ENCODE measurements at regions not wholly inside any gene's neighbourhood (a gene's known extent, or its start where the extent isn't known, plus 50 kb on each side); places are given as distances from the start of the nearest gene placed in this dataset.
"Not testable (repeated sequence)": the region's sequence is repeated elsewhere in the genome, so short reads cannot be mapped to it uniquely, and the experiment has no call there.

- H3K9me3 ChIP-seq (ENCODE audit: low read length), result no peaks in the 10 kb centered on the region
- no peaks in the 10 kb centered on the region for H3K27me3 ChIP-seq (ENCODE audit: control insufficient read depth in 1 of 2, insufficient read depth in 2 of 2, low read length in 2 of 2)
- H3K27ac ChIP-seq (ENCODE audit: low read depth, low read length), result no peak overlapping the region
- H3K36me3 ChIP-seq (ENCODE audit: insufficient read depth, low read length), result no peaks in the 10 kb centered on the region
- H3K4me3 ChIP-seq (ENCODE audit: low read depth in 1 of 2, low read length in 2 of 2), result no peak overlapping the region
- H3K9ac ChIP-seq (ENCODE audit: low read length), result no peak overlapping the region
- H3K4me1 ChIP-seq (ENCODE audit: insufficient read depth, low read length), result no peaks in the 10 kb centered on the region
These were observed 364.3 kb downstream of the SHANK2 start for GRCh38 chr11:70888061-70888460.

GRCh38 chr11:70889411-70889810 is 363.0 kb downstream of the SHANK2 start:
- H3K9me3 ChIP-seq (ENCODE audit: low read length), result no peaks in the 10 kb centered on the region
- H3K4me1 ChIP-seq (ENCODE audit: insufficient read depth, low read length), result no peaks in the 10 kb centered on the region
- no peaks in the 10 kb centered on the region for H3K36me3 ChIP-seq (ENCODE audit: insufficient read depth, low read length)
- no peaks in the 10 kb centered on the region for H3K27me3 ChIP-seq (ENCODE audit: control insufficient read depth in 1 of 2, insufficient read depth in 2 of 2, low read length in 2 of 2)
- no peak overlapping the region for H3K27ac ChIP-seq (ENCODE audit: low read depth, low read length)
- no peak overlapping the region for H3K4me3 ChIP-seq (ENCODE audit: low read depth in 1 of 2, low read length in 2 of 2)
- no peak overlapping the region for H3K9ac ChIP-seq (ENCODE audit: low read length)

- no peaks in the 10 kb centered on the region for H3K27me3 ChIP-seq (ENCODE audit: control insufficient read depth in 1 of 2, insufficient read depth in 2 of 2, low read length in 2 of 2)
- H3K4me3 ChIP-seq (ENCODE audit: low read depth in 1 of 2, low read length in 2 of 2), result no peak overlapping the region
- H3K9me3 ChIP-seq (ENCODE audit: low read length), result no peaks in the 10 kb centered on the region
- H3K4me1 ChIP-seq (ENCODE audit: insufficient read depth, low read length), result no peaks in the 10 kb centered on the region
- no peak overlapping the region for H3K9ac ChIP-seq (ENCODE audit: low read length)
- no peaks in the 10 kb centered on the region for H3K36me3 ChIP-seq (ENCODE audit: insufficient read depth, low read length)
- H3K27ac ChIP-seq (ENCODE audit: low read depth, low read length), result no peak overlapping the region
These were observed 360.5 kb downstream of the SHANK2 start for GRCh38 chr11:70891844-70892380.

- H3K9me3 ChIP-seq (ENCODE audit: low read length), result no peaks in the 10 kb centered on the region
- H3K9ac ChIP-seq (ENCODE audit: low read length), result no peak overlapping the region
- no peaks in the 10 kb centered on the region for H3K36me3 ChIP-seq (ENCODE audit: insufficient read depth, low read length)
- no peak overlapping the region for H3K27ac ChIP-seq (ENCODE audit: low read depth, low read length)
- no peaks in the 10 kb centered on the region for H3K27me3 ChIP-seq (ENCODE audit: control insufficient read depth in 1 of 2, insufficient read depth in 2 of 2, low read length in 2 of 2)
- H3K4me1 ChIP-seq (ENCODE audit: insufficient read depth, low read length), result no peaks in the 10 kb centered on the region
- H3K4me3 ChIP-seq (ENCODE audit: low read depth in 1 of 2, low read length in 2 of 2), result no peak overlapping the region
These were observed 359.5 kb downstream of the SHANK2 start for GRCh38 chr11:70892889-70893288.

- H3K4me3 ChIP-seq (ENCODE audit: low read depth in 1 of 2, low read length in 2 of 2), result no peak overlapping the region
- H3K9me3 ChIP-seq (ENCODE audit: low read length), result no peaks in the 10 kb centered on the region
- no peak overlapping the region for H3K9ac ChIP-seq (ENCODE audit: low read length)
- no peaks in the 10 kb centered on the region for H3K36me3 ChIP-seq (ENCODE audit: insufficient read depth, low read length)
- H3K27me3 ChIP-seq (ENCODE audit: control insufficient read depth in 1 of 2, insufficient read depth in 2 of 2, low read length in 2 of 2), result no peaks in the 10 kb centered on the region
- H3K27ac ChIP-seq (ENCODE audit: low read depth, low read length), result no peak overlapping the region
- H3K4me1 ChIP-seq (ENCODE audit: insufficient read depth, low read length), result no peaks in the 10 kb centered on the region
These were observed 357.6 kb downstream of the SHANK2 start for GRCh38 chr11:70894566-70895365.

- Histone ChIP-seq H3K4me1 (ENCODE audit: insufficient read depth, low read length) (peaks cover under 1% of the 10 kb centered on the region), H3K4me3 (ENCODE audit: low read depth in 1 of 2, low read length in 2 of 2) (no peak overlapping the region), H3K27ac (ENCODE audit: low read depth, low read length) (no peak overlapping the region), H3K36me3 (ENCODE audit: insufficient read depth, low read length) (no peaks in the 10 kb centered on the region), H3K9me3 (ENCODE audit: low read length) (no peaks in the 10 kb centered on the region), H3K9ac (ENCODE audit: low read length) (no peak overlapping the region), H3K27me3 (ENCODE audit: control insufficient read depth in 1 of 2, insufficient read depth in 2 of 2, low read length in 2 of 2) (no peaks in the 10 kb centered on the region)
These were observed 357.1 kb downstream of the SHANK2 start for GRCh38 chr11:70895366-70895670.

- H3K4me1 ChIP-seq (ENCODE audit: insufficient read depth, low read length), result peaks cover 20% of the 10 kb centered on the region
- no peak overlapping the region for H3K9ac ChIP-seq (ENCODE audit: low read length)
- H3K4me3 ChIP-seq (ENCODE audit: low read depth in 1 of 2, low read length in 2 of 2), result no peak overlapping the region
- H3K9me3 ChIP-seq (ENCODE audit: low read length), result no peaks in the 10 kb centered on the region
- no peaks in the 10 kb centered on the region for H3K36me3 ChIP-seq (ENCODE audit: insufficient read depth, low read length)
- H3K27ac ChIP-seq (ENCODE audit: low read depth, low read length), result no peak overlapping the region
- no peaks in the 10 kb centered on the region for H3K27me3 ChIP-seq (ENCODE audit: control insufficient read depth in 1 of 2, insufficient read depth in 2 of 2, low read length in 2 of 2)
These were observed 354.9 kb downstream of the SHANK2 start for GRCh38 chr11:70897429-70897828.

- Histone ChIP-seq H3K4me3 (ENCODE audit: low read depth in 1 of 2, low read length in 2 of 2) (no peak overlapping the region), H3K4me1 (ENCODE audit: insufficient read depth, low read length) (peaks cover 23% of the 10 kb centered on the region), H3K27me3 (ENCODE audit: control insufficient read depth in 1 of 2, insufficient read depth in 2 of 2, low read length in 2 of 2) (no peaks in the 10 kb centered on the region), H3K27ac (ENCODE audit: low read depth, low read length) (no peak overlapping the region), H3K9me3 (ENCODE audit: low read length) (no peaks in the 10 kb centered on the region), H3K9ac (ENCODE audit: low read length) (no peak overlapping the region), H3K36me3 (ENCODE audit: insufficient read depth, low read length) (no peaks in the 10 kb centered on the region)
These were observed 352.8 kb downstream of the SHANK2 start for GRCh38 chr11:70899616-70900015.

- no peak overlapping the region for H3K4me3 ChIP-seq (ENCODE audit: low read depth in 1 of 2, low read length in 2 of 2)
- peak overlapping the region; percentile 69 for H3K27ac ChIP-seq (ENCODE audit: low read depth, low read length)
- H3K9ac ChIP-seq (ENCODE audit: low read length), result no peak overlapping the region
These were observed 351.8 kb downstream of the SHANK2 start for GRCh38 chr11:70900540-70900939.

GRCh38 chr11:70901951-70902521 is 350.3 kb downstream of the SHANK2 start:
- peak overlapping the region; percentile 45 for H3K27ac ChIP-seq (ENCODE audit: low read depth, low read length)
- H3K27me3 ChIP-seq (ENCODE audit: control insufficient read depth in 1 of 2, insufficient read depth in 2 of 2, low read length in 2 of 2), result no peaks in the 10 kb centered on the region
- peaks cover 23% of the 10 kb centered on the region for H3K4me1 ChIP-seq (ENCODE audit: insufficient read depth, low read length)
- no peaks in the 10 kb centered on the region for H3K36me3 ChIP-seq (ENCODE audit: insufficient read depth, low read length)
- no peak overlapping the region for H3K9ac ChIP-seq (ENCODE audit: low read length)
- no peaks in the 10 kb centered on the region for H3K9me3 ChIP-seq (ENCODE audit: low read length)
- no peak overlapping the region for H3K4me3 ChIP-seq (ENCODE audit: low read depth in 1 of 2, low read length in 2 of 2)

More at GRCh38 chr11:70900540-70900939, 351.8 kb downstream of the SHANK2 start:
- H3K9me3 ChIP-seq (ENCODE audit: low read length), result no peaks in the 10 kb centered on the region
- H3K27me3 ChIP-seq (ENCODE audit: control insufficient read depth in 1 of 2, insufficient read depth in 2 of 2, low read length in 2 of 2), result no peaks in the 10 kb centered on the region
- H3K36me3 ChIP-seq (ENCODE audit: insufficient read depth, low read length), result no peaks in the 10 kb centered on the region
- H3K4me1 ChIP-seq (ENCODE audit: insufficient read depth, low read length), result peaks cover 23% of the 10 kb centered on the region

- H3K27me3 ChIP-seq (ENCODE audit: control insufficient read depth in 1 of 2, insufficient read depth in 2 of 2, low read length in 2 of 2); H3K9ac ChIP-seq (ENCODE audit: low read length); H3K4me3 ChIP-seq (ENCODE audit: low read depth in 1 of 2, low read length in 2 of 2); H3K9me3 ChIP-seq (ENCODE audit: low read length); H3K27ac ChIP-seq (ENCODE audit: low read depth, low read length); H3K36me3 ChIP-seq (ENCODE audit: insufficient read depth, low read length): not testable (repeated sequence)
- H3K4me1 ChIP-seq (ENCODE audit: insufficient read depth, low read length), result peaks cover 23% of the 10 kb centered on the region
These were observed 349.1 kb downstream of the SHANK2 start for GRCh38 chr11:70903229-70903628.

- H3K27me3 ChIP-seq (ENCODE audit: control insufficient read depth in 1 of 2, insufficient read depth in 2 of 2, low read length in 2 of 2), result no peaks in the 10 kb centered on the region
- H3K27ac ChIP-seq (ENCODE audit: low read depth, low read length), result no peak overlapping the region
These were observed 346.3 kb downstream of the SHANK2 start for GRCh38 chr11:70906101-70906500.

More at GRCh38 chr11:70906101-70906500, 346.3 kb downstream of the SHANK2 start:
- Histone ChIP-seq H3K9ac (ENCODE audit: low read length) (no peak overlapping the region), H3K36me3 (ENCODE audit: insufficient read depth, low read length) (no peaks in the 10 kb centered on the region), H3K9me3 (ENCODE audit: low read length) (no peaks in the 10 kb centered on the region), H3K4me1 (ENCODE audit: insufficient read depth, low read length) (peaks cover 15% of the 10 kb centered on the region), H3K4me3 (ENCODE audit: low read depth in 1 of 2, low read length in 2 of 2) (no peak overlapping the region)

All from muscle layer of colon (tissue), 2 donors.